AG09319 (cell line): ENCODE measurements at regions not wholly inside any gene's neighbourhood (a gene's known extent, or its start where the extent isn't known, plus 50 kb on each side); places are given as distances from the start of the nearest gene placed in this dataset.

Source experiments
- DNase-seq: peaks from one replicate; pipeline ENCODE4 v3.0.0-alpha.2; 2010; ENCODE audit warnings: low read depth; ENCODE audit errors: extremely low read depth
- CTCF ChIP-seq: IDR thresholded peaks from 2 replicates; pipeline ENCODE4 v1.5.1; 2011; ENCODE audit warnings: low read depth, mild to moderate bottlenecking, inconsistent platforms, low read length, moderate library complexity

- no peak for TF ChIP-seq CTCF
Observed at GRCh38 chr2:47620770-47621437, 50.1 kb upstream of the KCNK12 start.

More at GRCh38 chr2:47620770-47621437, 50.1 kb upstream of the KCNK12 start:
- no peak for DNase-seq
